ENCODE measurements at regions not wholly inside any gene's neighbourhood (a gene's known extent, or its start where the extent isn't known, plus 50 kb on each side); places are given as distances from the start of the nearest gene placed in this dataset.

- Histone ChIP-seq H3K9me3 (ENCODE audit: control extremely low read depth in 1 of 5, control insufficient read depth in 4 of 5, insufficient read depth in 2 of 5, low read depth in 1 of 5, low read length in 4 of 5) (no peaks in the 10 kb centered on the region), H3K27me3 (replicated peaks in 2 of 5; ENCODE audit: control insufficient read depth in 4 of 5, insufficient read depth in 5 of 5, low read length in 4 of 5) (peaks cover 0 to 2% (median 0%) of the 10 kb centered on the region in 5 experiments), H3K4me1 (ENCODE audit: control extremely low read depth in 1 of 4, control insufficient read depth in 4 of 4, insufficient read depth in 4 of 4, low read length in 3 of 4) (no peaks in the 10 kb centered on the region), H3K4me3 (ENCODE audit: control insufficient read depth in 1 of 7, extremely low read depth in 1 of 7, insufficient read depth in 4 of 7, low read depth in 2 of 7, low read length in 6 of 7) (no peak overlapping the region), H3K27ac (ENCODE audit: insufficient read depth in 1 of 2, low read depth in 1 of 2, low read length in 2 of 2, poor library complexity in 1 of 2, severe bottlenecking in 2 of 2) (no peak overlapping the region), H3K36me3 (ENCODE audit: control insufficient read depth in 4 of 4, insufficient read depth in 4 of 4, low read length in 3 of 4) (no peaks in the 10 kb centered on the region)
- no peak for DNase-seq
- POLR2A ChIA-PET: no interaction called here
- CTCF ChIA-PET: no interaction called here
- WGBS (ENCODE audit: insufficient coverage): 94% methylated on average over 5 of the region's 9 CpGs
Measured at GRCh38 chr9:108347463-108348188, 508.2 kb downstream of the ACTL7B start.

GRCh38 chr9:108345826-108346225, 510.0 kb downstream of the ACTL7B start:
- ChIA-PET POLR2A (no interaction called here), CTCF (no interaction called here)
- Histone ChIP-seq H3K27ac (ENCODE audit: insufficient read depth in 1 of 2, low read depth in 1 of 2, low read length in 2 of 2, poor library complexity in 1 of 2, severe bottlenecking in 2 of 2) (no peak overlapping the region), H3K36me3 (ENCODE audit: control insufficient read depth in 4 of 4, insufficient read depth in 4 of 4, low read length in 3 of 4) (no peaks in the 10 kb centered on the region), H3K27me3 (replicated peaks in 2 of 5; ENCODE audit: control insufficient read depth in 4 of 5, insufficient read depth in 5 of 5, low read length in 4 of 5) (no peaks in the 10 kb centered on the region), H3K4me1 (ENCODE audit: control extremely low read depth in 1 of 4, control insufficient read depth in 4 of 4, insufficient read depth in 4 of 4, low read length in 3 of 4) (no peaks in the 10 kb centered on the region), H3K9me3 (ENCODE audit: control extremely low read depth in 1 of 5, control insufficient read depth in 4 of 5, insufficient read depth in 2 of 5, low read depth in 1 of 5, low read length in 4 of 5) (no peaks in the 10 kb centered on the region), H3K4me3 (ENCODE audit: control insufficient read depth in 1 of 7, extremely low read depth in 1 of 7, insufficient read depth in 4 of 7, low read depth in 2 of 7, low read length in 6 of 7) (no peak overlapping the region)
- no peak for DNase-seq
- WGBS (ENCODE audit: insufficient coverage): no CpG with 5 or more reads among the region's 3 CpGs

- Histone ChIP-seq H3K4me1 (ENCODE audit: control extremely low read depth in 1 of 4, control insufficient read depth in 4 of 4, insufficient read depth in 4 of 4, low read length in 3 of 4) (no peaks in the 10 kb centered on the region), H3K27me3 (replicated peaks in 2 of 5; ENCODE audit: control insufficient read depth in 4 of 5, insufficient read depth in 5 of 5, low read length in 4 of 5) (no peaks in the 10 kb centered on the region), H3K4me3 (ENCODE audit: control insufficient read depth in 1 of 7, extremely low read depth in 1 of 7, insufficient read depth in 4 of 7, low read depth in 2 of 7, low read length in 6 of 7) (no peak overlapping the region), H3K27ac (ENCODE audit: insufficient read depth in 1 of 2, low read depth in 1 of 2, low read length in 2 of 2, poor library complexity in 1 of 2, severe bottlenecking in 2 of 2) (no peak overlapping the region), H3K9me3 (ENCODE audit: control extremely low read depth in 1 of 5, control insufficient read depth in 4 of 5, insufficient read depth in 2 of 5, low read depth in 1 of 5, low read length in 4 of 5) (no peaks in the 10 kb centered on the region), H3K36me3 (ENCODE audit: control insufficient read depth in 4 of 4, insufficient read depth in 4 of 4, low read length in 3 of 4) (no peaks in the 10 kb centered on the region)
- CTCF ChIA-PET: no interaction called here
- no CpG with 5 or more reads among the region's 3 CpGs for WGBS (ENCODE audit: insufficient coverage)
- POLR2A ChIA-PET: no interaction called here
- DNase-seq: no peak
Measured at GRCh38 chr9:108339251-108339650, 516.5 kb downstream of the ACTL7B start.

GRCh38 chr9:108336575-108336974, 519.2 kb downstream of the ACTL7B start:
- no peak for DNase-seq
- Histone ChIP-seq H3K27ac (ENCODE audit: insufficient read depth in 1 of 2, low read depth in 1 of 2, low read length in 2 of 2, poor library complexity in 1 of 2, severe bottlenecking in 2 of 2) (no peak overlapping the region), H3K36me3 (ENCODE audit: control insufficient read depth in 4 of 4, insufficient read depth in 4 of 4, low read length in 3 of 4) (no peaks in the 10 kb centered on the region), H3K4me1 (ENCODE audit: control extremely low read depth in 1 of 4, control insufficient read depth in 4 of 4, insufficient read depth in 4 of 4, low read length in 3 of 4) (no peaks in the 10 kb centered on the region), H3K4me3 (ENCODE audit: control insufficient read depth in 1 of 7, extremely low read depth in 1 of 7, insufficient read depth in 4 of 7, low read depth in 2 of 7, low read length in 6 of 7) (no peak overlapping the region), H3K9me3 (ENCODE audit: control extremely low read depth in 1 of 5, control insufficient read depth in 4 of 5, insufficient read depth in 2 of 5, low read depth in 1 of 5, low read length in 4 of 5) (no peaks in the 10 kb centered on the region), H3K27me3 (replicated peaks in 2 of 5; ENCODE audit: control insufficient read depth in 4 of 5, insufficient read depth in 5 of 5, low read length in 4 of 5) (no peaks in the 10 kb centered on the region)
- ChIA-PET CTCF (no interaction called here), POLR2A (no interaction called here)
- WGBS (ENCODE audit: insufficient coverage): no CpG with 5 or more reads among the region's 2 CpGs

- POLR2A ChIA-PET: no interaction called here
- peaks cover 0 to 2% (median 0%) of the 10 kb centered on the region in 4 experiments for H3K36me3 ChIP-seq (ENCODE audit: control insufficient read depth in 4 of 4, insufficient read depth in 4 of 4, low read length in 3 of 4)
Measured at GRCh38 chr9:108333530-108333983, 522.2 kb downstream of the ACTL7B start.

GRCh38 chr9:108331596-108331995, 524.2 kb downstream of the ACTL7B start:
- H3K4me1 ChIP-seq (ENCODE audit: control extremely low read depth in 1 of 4, control insufficient read depth in 4 of 4, insufficient read depth in 4 of 4, low read length in 3 of 4): no peaks in the 10 kb centered on the region
- H3K9me3 ChIP-seq (ENCODE audit: control extremely low read depth in 1 of 5, control insufficient read depth in 4 of 5, insufficient read depth in 2 of 5, low read depth in 1 of 5, low read length in 4 of 5): peaks cover 0 to 10% (median 1%) of the 10 kb centered on the region in 5 experiments
- CTCF ChIA-PET: no interaction called here
- H3K36me3 ChIP-seq (ENCODE audit: control insufficient read depth in 4 of 4, insufficient read depth in 4 of 4, low read length in 3 of 4): peaks cover 0 to 2% (median 0%) of the 10 kb centered on the region in 4 experiments
- DNase-seq: no peak
- POLR2A ChIA-PET: no interaction called here
- no peak overlapping the region for H3K4me3 ChIP-seq (ENCODE audit: control insufficient read depth in 1 of 7, extremely low read depth in 1 of 7, insufficient read depth in 4 of 7, low read depth in 2 of 7, low read length in 6 of 7)
- no peaks in the 10 kb centered on the region for H3K27me3 ChIP-seq (replicated peaks in 2 of 5; ENCODE audit: control insufficient read depth in 4 of 5, insufficient read depth in 5 of 5, low read length in 4 of 5)
- WGBS (ENCODE audit: insufficient coverage): 100% methylated on average over 2 of the region's 2 CpGs
- no peak overlapping the region for H3K27ac ChIP-seq (ENCODE audit: insufficient read depth in 1 of 2, low read depth in 1 of 2, low read length in 2 of 2, poor library complexity in 1 of 2, severe bottlenecking in 2 of 2)

More at GRCh38 chr9:108333530-108333983, 522.2 kb downstream of the ACTL7B start:
- H3K9me3 ChIP-seq (ENCODE audit: control extremely low read depth in 1 of 5, control insufficient read depth in 4 of 5, insufficient read depth in 2 of 5, low read depth in 1 of 5, low read length in 4 of 5): peaks cover 0 to under 1% (median 0%) of the 10 kb centered on the region in 5 experiments
- H3K27ac ChIP-seq (ENCODE audit: insufficient read depth in 1 of 2, low read depth in 1 of 2, low read length in 2 of 2, poor library complexity in 1 of 2, severe bottlenecking in 2 of 2): no peak overlapping the region
- no CpG with 5 or more reads among the region's 1 CpG for WGBS (ENCODE audit: insufficient coverage)
- CTCF ChIA-PET: interaction anchor here (0.9 kb wide), 1 partner anchor 55 kb away, joined by 3 read pairs; no protein-coding TSS in a partner anchor
- DNase-seq: no peak
- H3K4me3 ChIP-seq (ENCODE audit: control insufficient read depth in 1 of 7, extremely low read depth in 1 of 7, insufficient read depth in 4 of 7, low read depth in 2 of 7, low read length in 6 of 7): no peak overlapping the region
- no peaks in the 10 kb centered on the region for H3K4me1 ChIP-seq (ENCODE audit: control extremely low read depth in 1 of 4, control insufficient read depth in 4 of 4, insufficient read depth in 4 of 4, low read length in 3 of 4)
- no peaks in the 10 kb centered on the region for H3K27me3 ChIP-seq (replicated peaks in 2 of 5; ENCODE audit: control insufficient read depth in 4 of 5, insufficient read depth in 5 of 5, low read length in 4 of 5)

GRCh38 chr9:108325406-108325805, 530.4 kb downstream of the ACTL7B start:
- Histone ChIP-seq H3K9me3 (ENCODE audit: control extremely low read depth in 1 of 5, control insufficient read depth in 4 of 5, insufficient read depth in 2 of 5, low read depth in 1 of 5, low read length in 4 of 5) (peaks cover 0 to 19% (median 2%) of the 10 kb centered on the region in 5 experiments), H3K4me1 (ENCODE audit: control extremely low read depth in 1 of 4, control insufficient read depth in 4 of 4, insufficient read depth in 4 of 4, low read length in 3 of 4) (peaks cover 0 to 6% (median 0%) of the 10 kb centered on the region in 4 experiments), H3K27ac (ENCODE audit: insufficient read depth in 1 of 2, low read depth in 1 of 2, low read length in 2 of 2, poor library complexity in 1 of 2, severe bottlenecking in 2 of 2) (no peak overlapping the region), H3K36me3 (ENCODE audit: control insufficient read depth in 4 of 4, insufficient read depth in 4 of 4, low read length in 3 of 4) (peaks cover 0 to 2% (median 0%) of the 10 kb centered on the region in 4 experiments), H3K27me3 (replicated peaks in 2 of 5; ENCODE audit: control insufficient read depth in 4 of 5, insufficient read depth in 5 of 5, low read length in 4 of 5) (no peaks in the 10 kb centered on the region), H3K4me3 (ENCODE audit: control insufficient read depth in 1 of 7, extremely low read depth in 1 of 7, insufficient read depth in 4 of 7, low read depth in 2 of 7, low read length in 6 of 7) (no peak overlapping the region)
- POLR2A ChIA-PET: no interaction called here
- CTCF ChIA-PET: no interaction called here
- WGBS (ENCODE audit: insufficient coverage): 100% methylated on average over 1 of the region's 1 CpG
- DNase-seq: peak in 1 of 3 donors; percentile 1

All from common myeloid progenitor, CD34-positive (primary cell).